ENCODE measurements at regions not wholly inside any gene's neighbourhood (a gene's known extent, or its start where the extent isn't known, plus 50 kb on each side); places are given as distances from the start of the nearest gene placed in this dataset.

DNA sequence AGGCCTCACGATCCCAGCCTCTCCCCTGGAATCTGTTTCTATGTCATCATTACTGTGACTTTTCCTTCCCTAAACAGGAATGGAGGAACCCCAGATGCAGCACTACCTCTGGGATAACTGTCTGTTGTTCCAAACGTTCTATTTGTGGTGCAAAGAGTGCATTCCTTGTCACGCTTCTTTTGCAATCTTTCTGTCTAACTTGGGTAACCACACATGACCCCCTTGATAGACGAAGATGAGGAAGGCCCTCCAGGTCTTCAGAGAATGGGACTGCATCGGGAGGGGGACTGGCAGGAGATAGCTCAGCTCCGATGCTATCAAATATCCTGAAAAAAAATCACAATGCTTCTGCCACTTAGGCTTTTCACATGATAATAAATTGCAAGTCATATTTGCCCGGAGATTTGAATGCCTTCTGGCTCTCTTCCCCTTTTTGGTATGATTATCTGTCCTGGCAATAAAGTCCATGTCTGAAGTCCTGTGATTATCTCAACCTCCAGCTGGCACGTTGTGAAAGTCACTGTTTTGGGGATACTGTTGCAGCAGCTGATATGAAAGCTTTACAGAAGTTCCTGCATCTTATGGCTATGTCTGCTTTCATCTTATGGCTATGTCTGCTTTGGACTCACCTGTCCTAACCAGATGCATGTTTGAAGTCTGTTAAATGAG is 148.7 kb upstream of the LMO4 start:
- Mint-ChIP-seq H3K4me1 (ENCODE audit: low read depth) (no peaks in the 10 kb centered on the region), H3K9me3 (no peaks in the 10 kb centered on the region), H3K27ac (no peak overlapping the region), H3K36me3 (ENCODE audit: insufficient read depth in 2 of 2) (no peaks in the 10 kb centered on the region), H3K27me3 (ENCODE audit: low read depth) (peaks cover 54% of the 10 kb centered on the region), H3K4me3 (no peak overlapping the region)
- no peak for ATAC-seq (replicated peaks in 1 of 2)
- DNase-seq = no peak

DNA sequence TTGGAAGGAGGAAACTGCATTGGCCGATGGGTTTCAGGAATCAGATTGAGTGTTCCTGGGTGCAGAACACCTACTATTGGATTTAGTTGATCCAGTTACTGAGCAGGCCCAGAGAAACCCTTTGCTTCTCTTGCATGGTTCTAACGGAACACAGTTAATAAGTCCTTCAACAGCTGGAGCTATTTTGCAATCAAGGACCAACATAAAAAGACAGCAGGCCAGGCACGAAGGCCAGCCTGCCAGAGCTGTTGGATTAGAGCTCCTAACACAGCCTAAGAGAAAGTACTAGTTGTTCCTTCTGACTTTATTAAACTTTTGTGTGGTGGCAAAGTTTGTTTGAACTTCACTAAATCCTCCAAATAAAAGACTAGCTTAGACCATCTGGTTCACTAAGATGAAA is 148.0 kb upstream of the LMO4 start:
- H3K9me3 Mint-ChIP-seq = no peaks in the 10 kb centered on the region
- no peak for DNase-seq
- no peaks in the 10 kb centered on the region for H3K4me1 Mint-ChIP-seq (ENCODE audit: low read depth)
- H3K4me3 Mint-ChIP-seq = no peak overlapping the region
- H3K27ac Mint-ChIP-seq = no peak overlapping the region
- peaks cover 56% of the 10 kb centered on the region for H3K27me3 Mint-ChIP-seq (ENCODE audit: low read depth)
- no peaks in the 10 kb centered on the region for H3K36me3 Mint-ChIP-seq (ENCODE audit: insufficient read depth in 2 of 2)
- no peak for ATAC-seq (replicated peaks in 1 of 2)

DNA sequence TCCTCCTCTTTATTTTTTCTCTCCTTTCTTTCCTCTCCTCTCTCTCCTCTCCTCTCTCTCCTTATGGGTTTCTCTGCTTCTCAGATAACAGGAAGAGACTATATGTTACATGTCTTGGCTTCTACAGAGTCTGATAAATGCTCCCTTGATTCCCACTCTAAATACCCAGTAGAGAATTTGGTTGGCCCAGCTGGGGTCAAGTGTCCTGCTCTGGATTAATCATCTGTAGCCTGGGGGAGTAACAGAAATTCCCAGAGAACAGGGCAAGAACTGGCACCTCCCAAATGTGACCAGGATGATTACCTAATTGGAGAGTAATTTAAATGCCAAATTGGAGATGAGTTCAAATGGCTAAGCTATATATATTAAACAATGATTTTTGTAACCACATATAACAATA is 146.1 kb upstream of the LMO4 start:
- ATAC-seq (replicated peaks in 1 of 2) (no peak), DNase-seq (no peak)
- Mint-ChIP-seq H3K27ac (no peak overlapping the region), H3K4me3 (no peak overlapping the region), H3K9me3 (no peaks in the 10 kb centered on the region), H3K36me3 (ENCODE audit: insufficient read depth in 2 of 2) (no peaks in the 10 kb centered on the region), H3K4me1 (ENCODE audit: low read depth) (no peaks in the 10 kb centered on the region), H3K27me3 (ENCODE audit: low read depth) (peaks cover 67% of the 10 kb centered on the region)

DNA sequence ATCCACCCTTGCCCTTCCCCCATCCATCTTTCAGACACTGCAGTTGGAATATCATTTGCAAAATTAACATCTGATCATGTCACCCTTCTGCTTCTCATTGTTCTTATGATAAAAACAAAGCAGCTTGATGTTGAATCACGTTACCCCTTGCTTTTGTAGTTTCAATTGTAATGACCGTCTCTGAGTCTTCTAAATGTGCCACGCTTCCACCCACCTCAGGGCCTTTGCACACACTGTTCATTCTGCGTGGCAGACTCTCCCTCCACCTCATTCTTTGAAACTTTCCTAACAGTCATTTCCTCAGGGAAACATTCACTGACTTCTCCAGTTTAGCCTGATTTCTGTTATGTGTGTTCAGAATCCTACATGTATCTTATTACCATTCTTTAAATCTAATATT is 143.6 kb upstream of the LMO4 start:
- peaks cover 66% of the 10 kb centered on the region for H3K27me3 Mint-ChIP-seq (ENCODE audit: low read depth)
- H3K4me1 Mint-ChIP-seq (ENCODE audit: low read depth) = no peaks in the 10 kb centered on the region
- H3K9me3 Mint-ChIP-seq = no peaks in the 10 kb centered on the region
- ATAC-seq (replicated peaks in 1 of 2) (no peak), DNase-seq (no peak)
- no peaks in the 10 kb centered on the region for H3K36me3 Mint-ChIP-seq (ENCODE audit: insufficient read depth in 2 of 2)
- H3K4me3 Mint-ChIP-seq = no peak overlapping the region
- H3K27ac Mint-ChIP-seq = no peak overlapping the region

DNA sequence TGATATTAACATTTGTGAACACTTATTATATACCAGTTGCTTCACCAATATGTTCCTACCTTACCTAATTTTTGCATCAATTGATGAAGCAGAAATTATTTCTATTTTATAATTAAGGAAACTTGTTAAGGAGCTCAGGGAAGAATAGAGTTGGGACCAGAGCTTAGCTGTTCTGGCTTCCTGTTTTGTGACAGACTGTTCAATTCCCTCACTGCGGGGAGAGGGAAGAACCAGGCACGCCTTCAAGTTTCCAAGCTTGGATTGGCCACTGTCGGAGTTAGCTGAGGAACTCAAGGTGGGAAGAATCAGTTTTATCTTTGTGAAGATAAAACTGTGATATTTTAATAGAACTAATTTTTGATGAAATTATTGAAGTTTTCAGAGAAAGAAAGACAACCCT is 142.3 kb upstream of the LMO4 start:
- H3K36me3 Mint-ChIP-seq (ENCODE audit: insufficient read depth in 2 of 2) = no peaks in the 10 kb centered on the region
- no peak for ATAC-seq (replicated peaks in 1 of 2)

DNA sequence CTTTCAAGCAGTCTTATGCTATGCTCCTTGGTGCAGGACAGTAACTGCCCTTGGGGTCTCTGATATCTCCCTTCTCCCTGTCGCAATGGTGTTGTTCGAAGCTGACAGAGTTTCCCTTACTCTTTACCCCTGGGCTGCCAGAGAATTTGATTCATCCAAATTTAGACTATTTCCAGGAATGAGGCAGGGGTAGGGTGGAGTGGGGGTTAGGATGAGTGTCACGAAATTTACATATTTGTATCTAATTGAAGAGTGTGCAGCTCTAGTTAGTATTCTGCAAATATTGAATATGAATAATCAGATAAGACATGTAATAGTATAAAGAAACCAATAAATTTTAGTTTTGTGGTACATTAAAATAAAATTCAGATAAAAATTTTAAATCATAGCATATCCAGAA is 140.0 kb upstream of the LMO4 start:
- no peak for DNase-seq
- H3K9me3 Mint-ChIP-seq = no peaks in the 10 kb centered on the region
- H3K27ac Mint-ChIP-seq = no peak overlapping the region
- H3K4me1 Mint-ChIP-seq (ENCODE audit: low read depth) = no peaks in the 10 kb centered on the region
- H3K27me3 Mint-ChIP-seq (ENCODE audit: low read depth) = peaks cover 62% of the 10 kb centered on the region
- H3K4me3 Mint-ChIP-seq = no peak overlapping the region
- no peaks in the 10 kb centered on the region for H3K36me3 Mint-ChIP-seq (ENCODE audit: insufficient read depth in 2 of 2)
- no peak for ATAC-seq (replicated peaks in 1 of 2)

More for the DNA sequence above, 142.3 kb upstream of the LMO4 start:
- Mint-ChIP-seq H3K4me3 (no peak overlapping the region), H3K9me3 (no peaks in the 10 kb centered on the region), H3K4me1 (ENCODE audit: low read depth) (no peaks in the 10 kb centered on the region), H3K27me3 (ENCODE audit: low read depth) (peaks cover 66% of the 10 kb centered on the region), H3K27ac (no peak overlapping the region)
- DNase-seq = no peak

DNA sequence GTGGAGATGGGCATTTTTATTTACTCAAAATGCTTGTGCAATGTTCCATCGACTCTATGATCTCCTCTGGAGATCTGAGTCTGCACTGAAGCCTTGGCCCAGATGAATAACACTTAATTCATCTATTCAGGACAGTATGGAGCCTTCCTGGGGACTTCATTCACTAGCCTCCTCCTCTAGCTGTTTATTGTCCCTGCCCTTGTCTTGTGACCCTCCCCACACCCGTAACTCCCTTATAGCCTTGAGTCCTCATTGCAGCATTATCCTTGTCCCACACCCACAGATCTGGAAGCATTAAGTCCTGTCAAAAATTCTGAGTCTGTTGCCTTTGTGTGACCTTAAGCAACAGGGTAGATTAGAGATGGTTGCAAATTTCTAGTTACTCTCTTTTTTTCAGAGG is 138.3 kb upstream of the LMO4 start:
- H3K27ac Mint-ChIP-seq = no peak overlapping the region
- DNase-seq (no peak), ATAC-seq (replicated peaks in 1 of 2) (no peak)

DNA sequence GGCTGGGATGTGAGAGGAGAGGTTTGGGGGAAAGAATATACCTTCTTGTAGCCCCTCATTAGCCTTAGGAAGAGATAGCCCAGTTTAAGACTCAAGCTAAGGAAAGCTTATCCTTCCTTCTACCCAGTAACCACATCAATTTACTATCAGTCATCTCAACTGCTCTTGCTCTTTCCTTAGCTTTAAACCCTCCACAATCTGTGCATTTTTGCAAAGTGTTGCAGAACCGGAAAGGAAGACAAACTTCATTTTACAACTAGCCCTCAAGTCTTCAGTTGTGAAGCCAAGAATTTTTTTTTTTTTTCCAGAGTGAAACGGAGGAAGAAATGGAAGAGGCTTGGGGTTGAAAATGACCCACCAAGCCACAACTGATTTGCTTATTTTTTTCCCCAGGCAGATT is 137.0 kb upstream of the LMO4 start:
- no peak for DNase-seq
- Mint-ChIP-seq H3K4me1 (ENCODE audit: low read depth) (no peaks in the 10 kb centered on the region), H3K27me3 (ENCODE audit: low read depth) (peaks cover 47% of the 10 kb centered on the region), H3K27ac (no peak overlapping the region), H3K4me3 (no peak overlapping the region), H3K36me3 (ENCODE audit: insufficient read depth in 2 of 2) (no peaks in the 10 kb centered on the region), H3K9me3 (peaks cover 0 to 2% of the 10 kb centered on the region in 2 donors)
- ATAC-seq (replicated peaks in 1 of 2) = no peak

More for the DNA sequence above, 138.3 kb upstream of the LMO4 start:
- Mint-ChIP-seq H3K27me3 (ENCODE audit: low read depth) (peaks cover 51% of the 10 kb centered on the region), H3K4me1 (ENCODE audit: low read depth) (no peaks in the 10 kb centered on the region), H3K9me3 (peaks cover 0 to 2% of the 10 kb centered on the region in 2 donors), H3K4me3 (no peak overlapping the region), H3K36me3 (ENCODE audit: insufficient read depth in 2 of 2) (no peaks in the 10 kb centered on the region)

DNA sequence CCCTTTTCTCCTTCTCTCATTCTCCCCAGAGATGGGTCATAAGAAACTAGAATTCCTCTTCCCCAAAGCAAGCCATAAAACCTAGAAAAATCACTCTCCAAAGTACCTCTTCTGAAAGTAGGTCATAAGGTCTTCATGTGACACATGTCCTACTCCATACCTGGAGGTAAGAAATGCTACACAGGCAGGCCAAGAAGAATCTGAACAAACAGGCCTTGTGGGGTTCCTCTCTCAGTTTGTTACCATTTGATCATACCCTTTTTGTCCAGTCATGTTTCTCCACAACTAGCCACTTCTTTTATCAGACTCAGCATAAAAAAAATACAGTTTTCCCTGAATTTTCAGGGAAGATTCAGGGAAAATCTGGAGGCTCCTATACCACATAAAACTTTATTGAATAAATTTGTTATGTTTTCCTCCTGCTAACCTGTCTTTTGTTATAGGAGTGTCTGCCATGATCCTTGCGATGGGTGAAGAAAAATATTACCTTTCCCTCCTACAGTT is 134.4 kb upstream of the LMO4 start:
- Mint-ChIP-seq H3K27me3 (ENCODE audit: low read depth) (peaks cover 55% of the 10 kb centered on the region), H3K4me3 (no peak overlapping the region)
- ATAC-seq (replicated peaks in 1 of 2) = no peak

DNA sequence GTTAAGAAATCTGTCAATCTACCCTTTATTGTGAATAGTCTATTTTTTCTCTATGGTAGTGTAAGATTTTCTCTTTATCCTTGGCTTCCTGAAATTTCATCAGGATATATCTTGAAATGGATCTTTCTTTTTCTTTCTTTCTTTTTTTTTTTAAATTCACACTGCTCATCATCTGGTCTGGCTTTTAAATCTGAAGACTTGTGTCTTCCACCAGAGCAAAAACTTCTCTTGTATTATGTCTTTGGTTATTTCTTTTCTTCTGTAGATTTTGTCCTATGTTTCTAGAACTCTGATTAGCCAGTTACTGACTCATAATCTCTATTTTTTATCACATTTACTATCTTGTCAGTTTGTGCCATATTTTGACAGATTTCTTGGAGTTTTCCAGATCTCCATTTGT is 133.8 kb upstream of the LMO4 start:
- ATAC-seq (replicated peaks in 1 of 2) (no peak), DNase-seq (no peak)
- no peaks in the 10 kb centered on the region for H3K36me3 Mint-ChIP-seq (ENCODE audit: insufficient read depth in 2 of 2)
- no peak overlapping the region for H3K4me3 Mint-ChIP-seq
- H3K27me3 Mint-ChIP-seq (ENCODE audit: low read depth) = peaks cover 58% of the 10 kb centered on the region
- no peaks in the 10 kb centered on the region for H3K4me1 Mint-ChIP-seq (ENCODE audit: low read depth)
- no peak overlapping the region for H3K27ac Mint-ChIP-seq
- H3K9me3 Mint-ChIP-seq = peaks cover 0 to 2% of the 10 kb centered on the region in 2 donors

More for the DNA sequence above, 134.4 kb upstream of the LMO4 start:
- no peak overlapping the region for H3K27ac Mint-ChIP-seq
- H3K4me1 Mint-ChIP-seq (ENCODE audit: low read depth) = no peaks in the 10 kb centered on the region
- H3K9me3 Mint-ChIP-seq = peaks cover 0 to 2% of the 10 kb centered on the region in 2 donors
- no peaks in the 10 kb centered on the region for H3K36me3 Mint-ChIP-seq (ENCODE audit: insufficient read depth in 2 of 2)
- DNase-seq = no peak

DNA sequence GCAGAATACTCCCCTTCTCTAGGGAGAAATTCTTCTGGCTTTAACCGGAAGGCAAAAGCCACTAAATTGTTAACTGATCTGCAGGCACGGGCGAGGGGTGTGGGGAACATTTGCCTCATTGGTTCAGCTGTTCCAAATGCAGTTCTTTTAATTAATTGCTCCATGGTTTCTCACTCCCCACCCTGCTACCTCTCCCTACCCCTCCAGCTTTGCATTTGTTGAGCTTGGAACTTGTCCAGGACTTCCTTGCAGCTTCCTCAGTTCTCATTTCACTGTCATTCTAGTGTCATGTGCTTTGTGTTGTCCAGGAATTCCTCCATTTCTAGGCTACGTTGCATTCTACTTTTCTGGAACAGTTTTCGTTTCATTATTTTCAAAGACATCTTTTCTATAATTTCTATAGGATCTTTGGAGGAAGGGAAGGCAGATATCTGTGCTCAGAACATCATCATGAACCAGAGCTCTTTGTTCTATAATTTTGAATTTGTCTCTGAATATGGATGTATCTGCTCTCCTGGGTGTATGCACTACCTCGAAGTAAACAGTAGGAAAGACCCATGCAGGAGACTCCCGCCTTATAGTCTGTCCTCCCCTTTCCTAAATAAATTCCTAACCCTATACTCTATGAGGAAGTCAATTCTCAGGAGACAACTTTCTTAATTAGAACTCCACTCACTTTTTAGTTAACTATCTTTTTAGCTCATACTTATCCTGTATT is 132.4 kb upstream of the LMO4 start:
- Mint-ChIP-seq H3K27me3 (ENCODE audit: low read depth) (peaks cover 58% of the 10 kb centered on the region), H3K4me3 (no peak overlapping the region), H3K36me3 (ENCODE audit: insufficient read depth in 2 of 2) (no peaks in the 10 kb centered on the region), H3K9me3 (peaks cover 0 to 2% of the 10 kb centered on the region in 2 donors), H3K4me1 (ENCODE audit: low read depth) (no peaks in the 10 kb centered on the region), H3K27ac (no peak overlapping the region)
- DNase-seq = no peak
- ATAC-seq (replicated peaks in 1 of 2) = no peak

DNA sequence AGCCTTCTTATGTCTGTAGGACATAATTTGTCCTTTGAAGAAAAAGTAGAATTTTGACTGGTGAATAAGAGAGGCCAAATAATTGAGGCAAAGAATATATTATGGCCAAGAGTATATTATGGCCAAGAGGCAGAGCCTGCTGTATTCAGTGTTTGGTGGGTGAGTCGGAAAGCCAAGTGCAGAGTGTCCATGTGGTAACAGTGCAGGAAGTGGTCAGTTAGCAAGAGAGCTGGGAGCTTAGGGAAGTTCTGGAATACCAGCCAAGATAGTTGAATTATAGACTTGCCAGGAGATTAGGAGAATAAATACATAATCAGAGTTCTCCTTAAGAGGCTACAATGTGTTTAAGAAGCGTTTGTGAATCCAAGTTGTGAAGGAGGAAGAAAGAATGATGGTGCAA is 131.5 kb upstream of the LMO4 start:
- peaks cover 59% of the 10 kb centered on the region for H3K27me3 Mint-ChIP-seq (ENCODE audit: low read depth)
- DNase-seq (no peak), ATAC-seq (replicated peaks in 1 of 2) (no peak)
- H3K27ac Mint-ChIP-seq = no peak overlapping the region
- peaks cover 0 to 2% of the 10 kb centered on the region in 2 donors for H3K9me3 Mint-ChIP-seq
- H3K4me3 Mint-ChIP-seq = no peak overlapping the region
- peaks cover 2% of the 10 kb centered on the region for H3K4me1 Mint-ChIP-seq (ENCODE audit: low read depth)
- no peaks in the 10 kb centered on the region for H3K36me3 Mint-ChIP-seq (ENCODE audit: insufficient read depth in 2 of 2)

DNA sequence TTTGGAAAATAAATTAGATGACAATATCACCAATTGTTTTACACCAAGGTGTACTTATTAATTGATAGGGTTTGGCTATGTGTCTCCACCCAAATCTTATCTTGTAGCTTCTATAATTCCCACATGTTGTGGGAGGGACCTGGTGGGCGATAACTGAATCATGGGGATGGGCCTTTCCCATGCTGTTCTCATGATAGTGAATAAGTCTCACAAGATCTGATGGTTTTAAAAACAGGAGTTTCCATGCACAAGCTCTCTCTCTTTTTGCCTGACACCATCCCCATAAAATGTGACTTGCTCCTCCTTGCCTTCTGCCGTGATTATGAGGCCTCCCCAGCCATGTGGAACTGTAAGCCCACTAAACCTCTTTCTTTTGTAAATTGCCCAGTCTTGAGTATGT is 131.0 kb upstream of the LMO4 start:
- no peak overlapping the region for H3K27ac Mint-ChIP-seq
- H3K27me3 Mint-ChIP-seq (ENCODE audit: low read depth) = peaks cover 59% of the 10 kb centered on the region
- H3K9me3 Mint-ChIP-seq = peaks cover 0 to 2% of the 10 kb centered on the region in 2 donors
- no peak overlapping the region for H3K4me3 Mint-ChIP-seq
- peaks cover 6% of the 10 kb centered on the region for H3K4me1 Mint-ChIP-seq (ENCODE audit: low read depth)
- ATAC-seq (replicated peaks in 1 of 2) (no peak), DNase-seq (no peak)
- H3K36me3 Mint-ChIP-seq (ENCODE audit: insufficient read depth in 2 of 2) = no peaks in the 10 kb centered on the region

Measured in activated T-cell treated with anti-CD3 and anti-CD28 coated beads, Interleukin-2, amount 50 U/mL, for 72 hours (primary cell).